Loucy (cell line): ENCODE measurements at regions not wholly inside any gene's neighbourhood (a gene's known extent, or its start where the extent isn't known, plus 50 kb on each side); places are given as distances from the start of the nearest gene placed in this dataset.

Experiments used
- H2AFZ ChIP-seq: fragments of 200-600 bp; sonication (generic); 2 replicates; pipeline ENCODE4 v1.6.0; 2016; ENCODE audit warnings: antibody characterized with exemption, mild to moderate bottlenecking, low read length, moderate library complexity
- H3F3A ChIP-seq: fragments of 200-600 bp; 2 replicates; pipeline ENCODE4 v1.6.0; 2016; ENCODE audit warnings: antibody characterized with exemption, low read depth, mild to moderate bottlenecking
- H3K27me3 ChIP-seq: fragments of 200-600 bp; sonication (generic); 2 replicates; pipeline ENCODE4 v1.6.1; 2014; ENCODE audit warnings: low read length, mild to moderate bottlenecking; ENCODE audit not compliant: insufficient read depth, poor library complexity, severe bottlenecking
- H3K36me3 ChIP-seq: fragments of 200-600 bp; sonication (generic); 2 replicates; pipeline ENCODE4 v1.6.1; 2016; ENCODE audit warnings: low read length; ENCODE audit not compliant: insufficient read depth
- H3K4me1 ChIP-seq: fragments of 200-600 bp; sonication (generic); 2 replicates; pipeline ENCODE4 v1.5.1; 2014; ENCODE audit warnings: low read length, mild to moderate bottlenecking; ENCODE audit not compliant: insufficient read depth, poor library complexity, severe bottlenecking
- H3K4me2 ChIP-seq: fragments of 200-600 bp; sonication (generic); 2 replicates; pipeline ENCODE4 v1.6.0; 2014; ENCODE audit warnings: antibody characterized with exemption, low read length, low read depth, mild to moderate bottlenecking; ENCODE audit not compliant: poor library complexity, severe bottlenecking
- H3K4me3 ChIP-seq: fragments of 200-600 bp; sonication (generic); 2 replicates; pipeline ENCODE4 v1.5.1; 2014; ENCODE audit warnings: low read length, mild to moderate bottlenecking, mixed read lengths; ENCODE audit not compliant: poor library complexity, severe bottlenecking
- H3K79me2 ChIP-seq: fragments of 200-600 bp; sonication (generic); 2 replicates; pipeline ENCODE4 v1.6.1; 2014; ENCODE audit warnings: low read length; ENCODE audit not compliant: insufficient read depth
- H3K9ac ChIP-seq: fragments of 200-600 bp; sonication (generic); 2 replicates; pipeline ENCODE4 v1.6.0; 2014; ENCODE audit warnings: mild to moderate bottlenecking, low read depth, low read length, moderate library complexity; ENCODE audit not compliant: poor library complexity, severe bottlenecking
- H3K9me2 ChIP-seq: fragments of 200-600 bp; sonication (generic); replicated peaks from 2 replicates; pipeline ENCODE4 v1.6.1; 2016; ENCODE audit warnings: low read depth, low read length, mixed read lengths
- H3K9me3 ChIP-seq: fragments of 200-600 bp; sonication (generic); 2 replicates; pipeline ENCODE4 v1.6.1; 2014; ENCODE audit warnings: mild to moderate bottlenecking, antibody characterized with exemption, low read length, low read depth; ENCODE audit not compliant: insufficient read depth
- H4K20me1 ChIP-seq: fragments of 200-600 bp; sonication (generic); 2 replicates; pipeline ENCODE4 v1.6.0; 2014; ENCODE audit warnings: antibody characterized with exemption, low read length, mild to moderate bottlenecking; ENCODE audit not compliant: insufficient read depth, poor library complexity, severe bottlenecking
- CTCF ChIP-seq: fragments of 200-600 bp; sonication (generic); conservative IDR thresholded peaks from 2 replicates; pipeline ENCODE4 v1.5.1; 2014; ENCODE audit warnings: mild to moderate bottlenecking, antibody characterized with exemption, low read length
- EZH2phosphoT487 ChIP-seq: fragments of 200-600 bp; IDR thresholded peaks from 2 replicates; pipeline ENCODE4 v1.6.1; 2018; ENCODE audit warnings: antibody characterized with exemption, mild to moderate bottlenecking, moderate library complexity, borderline replicate concordance

GRCh38 chr1:82373710-82374109, 573.0 kb downstream of the ADGRL2 start:
- no peaks in the 10 kb centered on the region for H3K27me3 ChIP-seq
- H4K20me1 ChIP-seq, result no peaks in the 10 kb centered on the region

DNA sequence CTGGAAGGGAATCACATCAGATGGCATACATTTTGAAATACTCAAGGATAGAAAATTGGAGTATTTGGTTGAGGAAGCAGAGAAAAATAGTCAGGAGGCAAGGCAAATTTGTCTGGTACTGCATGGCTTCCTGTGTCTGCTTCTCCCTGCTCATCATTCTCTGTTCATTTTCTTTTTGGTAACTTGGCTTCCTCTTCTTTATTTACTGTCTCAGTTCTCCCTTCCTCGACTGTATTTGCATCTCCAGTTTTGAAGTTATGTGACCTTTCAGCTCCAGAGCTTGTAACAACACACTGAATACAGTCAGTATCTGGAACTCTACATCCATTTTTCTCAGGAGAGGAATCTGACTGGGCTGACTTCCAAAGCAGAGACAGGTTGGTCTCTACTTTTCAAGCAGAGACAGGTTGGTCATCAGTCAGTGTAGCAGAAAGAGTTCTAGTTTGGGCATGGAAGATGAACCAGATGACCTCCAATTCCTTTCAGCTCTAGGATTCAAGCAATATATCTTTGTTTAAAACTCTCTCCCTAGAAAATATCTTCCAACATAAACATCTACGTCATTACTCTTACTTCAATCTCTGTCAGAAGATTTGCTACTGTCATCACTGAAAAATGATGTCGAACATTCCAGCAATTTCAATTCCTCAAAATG, 571.2 kb downstream of the ADGRL2 start:
- H3K79me2 ChIP-seq, result no peaks in the 10 kb centered on the region
- H3K9me3 ChIP-seq, result no peaks in the 10 kb centered on the region
- no peaks in the 10 kb centered on the region for H3K9me2 ChIP-seq
- no peaks in the 10 kb centered on the region for H3K36me3 ChIP-seq
- H3K9ac ChIP-seq, result no peak overlapping the region
- H2AFZ ChIP-seq, result 0 out of 2 replicates have a peak overlapping the region, but pooled peaks have one; percentile 52
- no peaks in the 10 kb centered on the region for H3K4me1 ChIP-seq
- H4K20me1 ChIP-seq, result no peaks in the 10 kb centered on the region
- no peak overlapping the region for H3K4me3 ChIP-seq
- no peak overlapping the region for H3K4me2 ChIP-seq
- no peaks in the 10 kb centered on the region for H3K27me3 ChIP-seq
- no peak for TF ChIP-seq CTCF
- no peak for TF ChIP-seq EZH2phosphoT487
- H3F3A ChIP-seq, result no peaks in the 10 kb centered on the region

More at GRCh38 chr1:82373710-82374109, 573.0 kb downstream of the ADGRL2 start:
- no peak overlapping the region for H3K4me3 ChIP-seq
- no peaks in the 10 kb centered on the region for H3K79me2 ChIP-seq
- H3K36me3 ChIP-seq, result no peaks in the 10 kb centered on the region
- no peak for TF ChIP-seq EZH2phosphoT487
- no peak for TF ChIP-seq CTCF
- no peaks in the 10 kb centered on the region for H3F3A ChIP-seq
- no peaks in the 10 kb centered on the region for H3K9me2 ChIP-seq
- no peak overlapping the region for H3K4me2 ChIP-seq
- H3K9ac ChIP-seq, result no peak overlapping the region
- H3K4me1 ChIP-seq, result no peaks in the 10 kb centered on the region
- H2AFZ ChIP-seq, result no peak overlapping the region
- H3K9me3 ChIP-seq, result no peaks in the 10 kb centered on the region

GRCh38 chr1:82367456-82367855, 566.7 kb downstream of the ADGRL2 start:
- Histone ChIP-seq H3K36me3 (no peaks in the 10 kb centered on the region), H3K79me2 (no peaks in the 10 kb centered on the region), H3K9ac (no peak overlapping the region), H3K4me1 (no peaks in the 10 kb centered on the region), H3K9me2 (no peaks in the 10 kb centered on the region), H3K4me2 (no peak overlapping the region), H3K27me3 (no peaks in the 10 kb centered on the region), H4K20me1 (no peaks in the 10 kb centered on the region), H3K4me3 (no peak overlapping the region), H3F3A (no peaks in the 10 kb centered on the region), H2AFZ (no peak overlapping the region), H3K9me3 (no peaks in the 10 kb centered on the region)
- TF ChIP-seq EZH2phosphoT487 (no peak), CTCF (no peak)
